Coronary artery (tissue), 2 donors: ENCODE measurements at regions not wholly inside any gene's neighbourhood (a gene's known extent, or its start where the extent isn't known, plus 50 kb on each side); places are given as distances from the start of the nearest gene placed in this dataset.

Experiments
- DNase-seq: peaks from one replicate; pipeline ENCODE4 v3.0.0-alpha.2; 2017; ENCODE audit warnings: low spot score
- H3K27ac ChIP-seq, 2 donors: fragments of 200-600 bp; sonication (generic); one replicate each; pipeline ENCODE4 v1.5.1; 2016 to 2019
- H3K4me3 ChIP-seq: fragments of 200-600 bp; sonication (generic); 2 replicates; pipeline ENCODE4 v1.5.1; 2016; ENCODE audit warnings: mild to moderate bottlenecking, moderate library complexity
- CTCF ChIP-seq: fragments of 200-600 bp; sonication (generic); IDR thresholded peaks from one replicate; pipeline ENCODE4 v1.5.1; 2019; ENCODE audit warnings: antibody characterized with exemption

GRCh38 chr7:131148258-131148657 is 179.4 kb upstream of the MKLN1 start:
- Histone ChIP-seq H3K4me3 (no peak overlapping the region), H3K27ac (no peak overlapping the region)
- DNase-seq, result no peak
- TF ChIP-seq CTCF, result no peak

- no peak for DNase-seq
- no peak overlapping the region for H3K27ac ChIP-seq
- no peak for TF ChIP-seq CTCF
- no peak overlapping the region for H3K4me3 ChIP-seq
These were observed 178.8 kb upstream of the MKLN1 start for GRCh38 chr7:131148708-131149428.

DNA sequence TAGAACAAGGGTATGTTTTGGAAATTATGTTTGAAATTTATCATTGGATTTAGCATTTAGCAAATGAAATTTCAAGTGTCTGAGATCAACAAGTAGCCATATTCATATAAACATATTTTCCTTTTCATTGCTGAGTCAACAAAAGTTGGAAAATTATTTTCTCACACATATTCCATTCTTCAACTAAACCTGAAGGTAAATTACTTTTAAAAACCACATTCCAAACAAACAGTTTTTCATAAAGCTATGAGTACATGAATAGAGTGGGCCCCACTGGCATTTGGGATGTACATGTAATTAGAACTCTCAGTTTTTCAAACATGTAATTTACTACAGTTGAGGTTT is 178.3 kb upstream of the MKLN1 start:
- no peak for TF ChIP-seq CTCF
- no peak for DNase-seq
- Histone ChIP-seq H3K27ac (no peak overlapping the region), H3K4me3 (no peak overlapping the region)

DNA sequence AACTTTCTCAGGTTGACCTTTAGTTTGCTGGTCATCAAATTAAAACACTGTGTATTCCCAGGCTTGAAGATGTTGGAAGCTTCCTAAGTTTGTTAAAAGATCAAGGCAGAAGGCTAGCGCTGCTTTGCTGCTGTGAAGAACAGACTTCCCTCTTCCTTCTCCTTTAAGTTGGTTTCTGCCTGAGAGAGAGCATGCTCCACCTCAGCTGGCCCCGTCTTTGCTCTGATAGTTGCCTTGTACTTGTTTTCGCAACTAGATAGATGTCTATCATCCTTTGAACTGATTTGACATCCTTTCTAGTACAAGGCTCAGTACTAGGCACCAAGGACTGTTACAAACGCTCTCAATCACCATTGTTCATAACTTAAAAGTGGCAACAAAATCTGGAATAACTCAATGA is 177.8 kb upstream of the MKLN1 start:
- H3K4me3 ChIP-seq, result no peak overlapping the region
- no peak for TF ChIP-seq CTCF
- DNase-seq, result no peak
- no peak overlapping the region for H3K27ac ChIP-seq

- Histone ChIP-seq H3K4me3 (no peak overlapping the region), H3K27ac (no peak overlapping the region)
- TF ChIP-seq CTCF, result no peak
- no peak for DNase-seq
These were observed 176.6 kb upstream of the MKLN1 start for GRCh38 chr7:131151034-131151433.

DNA sequence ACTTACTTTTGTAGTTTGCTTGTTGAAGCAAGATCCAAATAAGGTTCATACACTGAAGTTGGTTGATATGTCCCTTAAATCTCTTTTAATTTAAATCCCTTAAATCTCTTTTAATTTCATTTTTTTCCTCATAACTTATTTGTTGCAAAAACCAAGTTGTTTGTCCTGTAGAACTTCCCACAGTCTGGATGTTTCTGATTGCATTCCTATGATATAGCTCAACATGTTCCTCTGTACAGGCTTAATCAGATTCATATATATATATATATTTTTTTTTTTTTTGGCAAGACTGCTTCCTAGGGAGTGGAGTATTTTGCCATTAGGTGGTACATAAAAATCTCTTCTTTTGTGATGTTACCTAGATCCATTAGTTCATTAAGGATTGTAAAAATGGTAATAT is 174.9 kb upstream of the MKLN1 start:
- DNase-seq, result no peak
- Histone ChIP-seq H3K27ac (no peak overlapping the region), H3K4me3 (no peak overlapping the region)
- no peak for TF ChIP-seq CTCF

DNA sequence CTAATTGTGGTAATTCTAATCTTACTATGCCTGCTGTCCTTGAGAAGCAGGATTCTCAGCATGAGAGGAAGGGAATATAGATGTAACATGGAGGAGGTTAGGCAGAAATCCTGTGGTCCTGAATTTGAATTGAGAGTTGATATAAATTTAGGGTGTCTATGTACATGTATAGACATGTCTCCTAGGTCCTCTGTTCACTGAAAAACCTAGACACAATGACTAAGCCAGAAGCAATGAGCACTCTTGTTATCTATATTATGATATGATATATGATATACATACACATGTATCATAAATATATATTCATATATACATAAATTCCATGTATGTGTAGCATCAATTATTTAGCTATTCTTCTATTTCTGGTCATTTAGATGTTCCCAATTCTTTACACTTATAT is 173.3 kb upstream of the MKLN1 start:
- no peak overlapping the region for H3K27ac ChIP-seq
- DNase-seq, result no peak
- no peak for TF ChIP-seq CTCF
- no peak overlapping the region for H3K4me3 ChIP-seq
